Endothelial cell of umbilical vein (primary cell): ENCODE measurements at regions not wholly inside any gene's neighbourhood (a gene's known extent, or its start where the extent isn't known, plus 50 kb on each side); places are given as distances from the start of the nearest gene placed in this dataset.
"Not testable (repeated sequence)": the region's sequence is repeated elsewhere in the genome, so short reads cannot be mapped to it uniquely, and the experiment has no call there.

Experiments used
- BruUV-seq: library from RNA; stranded (reverse); fragments of 400-500 nt; replicated peaks from 2 replicates; lab custom pipeline; 2021; lab: Mats Ljungman, UMichigan
- CTCF ChIA-PET: fragments of 300-600, 350-600 bp; sonication (Branson Sonifier 250); formaldehyde crosslinking; loops from one replicate; lab custom pipeline; 2021; ENCODE audit warnings: antibody characterized with exemption, inconsistent platforms; lab: Charles Lee
- POLR2A ChIA-PET: fragments of 300-600, 350-600 bp; sonication (Branson Sonifier 250); formaldehyde crosslinking; loops from one replicate; lab custom pipeline; 2021; ENCODE audit warnings: antibody characterized with exemption, inconsistent platforms; lab: Charles Lee
- DNase-seq: peaks from one replicate; pipeline ENCODE4 v3.0.0-alpha.2; 2011; ENCODE audit warnings: low read depth, low spot score
- FAIRE-seq: peaks from 2 replicates; lab custom pipeline; 2011; peaks lifted over from hg19 to GRCh38; lab: Jason Lieb, UNC
- H2AFZ ChIP-seq: 2 replicates; pipeline ENCODE4 v1.6.0; 2012; ENCODE audit warnings: low read depth, low read length, control low read depth, inconsistent platforms
- H3K27ac ChIP-seq: 2 replicates; pipeline ENCODE4 v1.5.1; 2011; ENCODE audit warnings: low read depth, mild to moderate bottlenecking, control low read depth, low read length, moderate library complexity; ENCODE audit not compliant: insufficient read depth
- H3K27me3 ChIP-seq, 2 experiments: 2 replicates each; pipeline versions ENCODE4 v1.6.0 to v1.6.1; 2011; ENCODE audit warnings: low read length in 2 of 2, mixed read lengths in 1 of 2; ENCODE audit not compliant: control insufficient read depth in 2 of 2, insufficient read depth in 2 of 2
- H3K36me3 ChIP-seq, 2 experiments: 2 replicates in 1 of 2; 3 replicates in 1 of 2; pipeline ENCODE4 v1.5.1; 2011; ENCODE audit warnings: low read length in 2 of 2, mild to moderate bottlenecking in 1 of 2, moderate library complexity in 1 of 2; ENCODE audit not compliant: control insufficient read depth in 2 of 2, insufficient read depth in 2 of 2; ENCODE audit errors: extremely low read depth in 1 of 2
- H3K4me1 ChIP-seq: 3 replicates; pipeline ENCODE4 v1.5.1; 2011; ENCODE audit warnings: mild to moderate bottlenecking, low read length; ENCODE audit not compliant: control insufficient read depth, insufficient read depth; ENCODE audit errors: extremely low read depth
- H3K4me2 ChIP-seq: 2 replicates; pipeline ENCODE4 v1.6.1; 2011; ENCODE audit warnings: low read length, control low read depth, mixed read lengths; ENCODE audit not compliant: insufficient read depth
- H3K4me3 ChIP-seq, 3 experiments: fragments of 200-600 bp in 1 of 3; sonication (generic), shearing (Covaris generic) in 1 of 3; replicated peaks in 1 of 3; 2 replicates each; pipeline ENCODE4 v1.5.1; 2011 to 2016; ENCODE audit warnings: control low read depth in 3 of 3, low read length in 3 of 3, mild to moderate bottlenecking in 2 of 3, inconsistent platforms in 1 of 3, low read depth in 1 of 3, moderate library complexity in 1 of 3; ENCODE audit not compliant: insufficient read depth in 1 of 3
- H3K79me2 ChIP-seq: 2 replicates; pipeline ENCODE4 v1.6.0; 2012; ENCODE audit warnings: low read length, inconsistent platforms; ENCODE audit not compliant: control insufficient read depth, insufficient read depth
- H3K9ac ChIP-seq: replicated peaks from 2 replicates; pipeline ENCODE3; 2011; ENCODE audit warnings: low read length, control low read depth; ENCODE audit not compliant: insufficient read depth; ENCODE audit errors: extremely low read depth
- H3K9me1 ChIP-seq: replicated peaks from 3 replicates; pipeline ENCODE4 v1.6.0; 2011; ENCODE audit warnings: mild to moderate bottlenecking, low read length; ENCODE audit not compliant: control insufficient read depth, insufficient read depth; ENCODE audit errors: extremely low read depth
- H3K9me3 ChIP-seq: replicated peaks from 2 replicates; pipeline ENCODE4 v1.5.1; 2012; ENCODE audit warnings: low read length, inconsistent platforms; ENCODE audit not compliant: control insufficient read depth, insufficient read depth
- H4K20me1 ChIP-seq: replicated peaks from 2 replicates; pipeline ENCODE3; 2011; ENCODE audit warnings: mild to moderate bottlenecking, low read length; ENCODE audit not compliant: control insufficient read depth, insufficient read depth; ENCODE audit errors: extremely low read depth
- EZH2 ChIP-seq: IDR thresholded peaks from 2 replicates; pipeline ENCODE4 v1.6.1; 2012; ENCODE audit warnings: borderline replicate concordance, low read depth, mild to moderate bottlenecking, moderate library complexity, low read length, inconsistent platforms; ENCODE audit not compliant: severe bottlenecking
- GATA2 ChIP-seq: IDR thresholded peaks from 2 replicates; pipeline ENCODE4 v1.7.0; 2011; ENCODE audit warnings: low read depth, mild to moderate bottlenecking, moderate library complexity, mixed read lengths, low read length; ENCODE audit not compliant: insufficient read length, insufficient read depth
- JUN ChIP-seq: IDR thresholded peaks from 2 replicates; pipeline ENCODE4 v1.6.1; 2011; ENCODE audit warnings: borderline replicate concordance, low read depth; ENCODE audit not compliant: insufficient read length, insufficient read depth
- MYC ChIP-seq: IDR thresholded peaks from one replicate; pipeline ENCODE4 v1.6.1; 2011; ENCODE audit warnings: mild to moderate bottlenecking, low read depth, low read length
- POLR2AphosphoS5 ChIP-seq: IDR thresholded peaks from 2 replicates; pipeline ENCODE4 v1.6.1; 2012; ENCODE audit warnings: low read depth, mild to moderate bottlenecking, control low read depth, low read length, moderate library complexity; ENCODE audit not compliant: insufficient read depth
- dilution Hi-C: fragments of 300-500 bp; cut with MboI; formaldehyde crosslinking; loops from one replicate; pipeline ENCODE4 v1.15.0; 2019; ENCODE audit warnings: low sequenced_read_pairs; ENCODE audit not compliant: extremely low pct_ligation_motif_present
- intact Hi-C: fragments of 100-400 bp; cut with micrococcal nuclease; formaldehyde crosslinking; loops from one replicate; pipeline ENCODE4 v1.10.0; 2022
- TF ChIP-seq, protein P1 (sequence below): IDR thresholded peaks from 2 replicates; pipeline ENCODE4 v1.6.1; 2011; ENCODE audit not compliant: insufficient read depth, insufficient read length
- TF ChIP-seq, protein P2 (sequence below), 2 donors: IDR thresholded peaks; 1 replicate in 1 of 2; 2 replicates in 1 of 2; pipeline ENCODE4 v1.5.1; 2011; ENCODE audit warnings: low read length in 2 of 2, mild to moderate bottlenecking in 2 of 2, moderate library complexity in 2 of 2, control low read depth in 1 of 2, inconsistent platforms in 1 of 2, low read depth in 1 of 2; ENCODE audit not compliant: insufficient read depth in 1 of 2; ENCODE audit errors: extremely low read depth in 1 of 2

DNA sequence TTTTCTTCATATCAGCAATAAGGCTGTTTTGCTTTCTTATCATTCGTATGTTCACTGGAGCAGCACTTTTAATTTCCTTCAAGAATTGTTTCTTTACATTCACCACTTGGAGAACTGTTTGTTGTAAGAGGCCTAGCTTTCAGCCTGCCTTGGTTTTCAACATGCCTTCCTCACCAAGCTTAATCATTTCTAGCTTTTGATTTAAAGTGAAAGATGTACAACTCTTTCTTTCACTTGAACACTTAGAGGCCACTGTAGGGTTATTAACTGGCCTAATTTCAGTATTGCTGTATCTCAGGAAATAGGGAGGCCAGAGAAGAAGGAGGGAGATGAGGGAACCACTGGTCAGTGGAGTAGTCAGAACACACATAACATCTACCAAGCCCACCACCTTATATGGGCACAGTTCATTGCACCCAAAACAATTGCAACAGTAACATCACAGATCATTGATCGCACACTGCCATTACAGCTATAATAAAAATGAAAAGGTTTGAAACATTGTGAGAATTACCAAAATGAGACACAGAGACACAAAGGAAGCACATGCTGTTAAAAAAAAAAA is 181.4 kb upstream of the TUBA3C start:
- H3K4me2 ChIP-seq = no peak overlapping the region
- H3K9me1 ChIP-seq = no peaks in the 10 kb centered on the region
- H2AFZ ChIP-seq = no peak overlapping the region
- dilution Hi-C loops = no loop called here
- DNase-seq (no peak), FAIRE-seq (no peak)
- no peaks in the 10 kb centered on the region for H3K4me1 ChIP-seq
- no peak overlapping the region for H3K4me3 ChIP-seq
- ChIA-PET POLR2A (no interaction called here), CTCF (no interaction called here)
- H3K27me3 ChIP-seq = no peaks in the 10 kb centered on the region
- no peak for TF ChIP-seq GATA2
- TF ChIP-seq, protein P1, sequence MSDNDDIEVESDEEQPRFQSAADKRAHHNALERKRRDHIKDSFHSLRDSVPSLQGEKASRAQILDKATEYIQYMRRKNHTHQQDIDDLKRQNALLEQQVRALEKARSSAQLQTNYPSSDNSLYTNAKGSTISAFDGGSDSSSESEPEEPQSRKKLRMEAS = no peak
- TF ChIP-seq MYC = no peak
- TF ChIP-seq POLR2AphosphoS5 = no peak
- TF ChIP-seq EZH2 = no peak
- TF ChIP-seq JUN = no peak
- TF ChIP-seq, protein P2, sequence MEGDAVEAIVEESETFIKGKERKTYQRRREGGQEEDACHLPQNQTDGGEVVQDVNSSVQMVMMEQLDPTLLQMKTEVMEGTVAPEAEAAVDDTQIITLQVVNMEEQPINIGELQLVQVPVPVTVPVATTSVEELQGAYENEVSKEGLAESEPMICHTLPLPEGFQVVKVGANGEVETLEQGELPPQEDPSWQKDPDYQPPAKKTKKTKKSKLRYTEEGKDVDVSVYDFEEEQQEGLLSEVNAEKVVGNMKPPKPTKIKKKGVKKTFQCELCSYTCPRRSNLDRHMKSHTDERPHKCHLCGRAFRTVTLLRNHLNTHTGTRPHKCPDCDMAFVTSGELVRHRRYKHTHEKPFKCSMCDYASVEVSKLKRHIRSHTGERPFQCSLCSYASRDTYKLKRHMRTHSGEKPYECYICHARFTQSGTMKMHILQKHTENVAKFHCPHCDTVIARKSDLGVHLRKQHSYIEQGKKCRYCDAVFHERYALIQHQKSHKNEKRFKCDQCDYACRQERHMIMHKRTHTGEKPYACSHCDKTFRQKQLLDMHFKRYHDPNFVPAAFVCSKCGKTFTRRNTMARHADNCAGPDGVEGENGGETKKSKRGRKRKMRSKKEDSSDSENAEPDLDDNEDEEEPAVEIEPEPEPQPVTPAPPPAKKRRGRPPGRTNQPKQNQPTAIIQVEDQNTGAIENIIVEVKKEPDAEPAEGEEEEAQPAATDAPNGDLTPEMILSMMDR (IDR thresholded peaks at IDR 0.05; ENCODE audit: extremely low read depth in 1 of 2, insufficient read depth in 1 of 2, low read depth in 1 of 2, low read length in 2 of 2) = no peak
- H3K36me3 ChIP-seq = no peaks in the 10 kb centered on the region
- H3K79me2 ChIP-seq = no peaks in the 10 kb centered on the region
- H3K9ac ChIP-seq = no peak overlapping the region
- intact Hi-C loops = no loop called here
- H3K27ac ChIP-seq = no peak overlapping the region
- no peaks in the 10 kb centered on the region for H4K20me1 ChIP-seq
- H3K9me3 ChIP-seq = peaks cover 2% of the 10 kb centered on the region
- BruUV-seq = no TSS peak

DNA sequence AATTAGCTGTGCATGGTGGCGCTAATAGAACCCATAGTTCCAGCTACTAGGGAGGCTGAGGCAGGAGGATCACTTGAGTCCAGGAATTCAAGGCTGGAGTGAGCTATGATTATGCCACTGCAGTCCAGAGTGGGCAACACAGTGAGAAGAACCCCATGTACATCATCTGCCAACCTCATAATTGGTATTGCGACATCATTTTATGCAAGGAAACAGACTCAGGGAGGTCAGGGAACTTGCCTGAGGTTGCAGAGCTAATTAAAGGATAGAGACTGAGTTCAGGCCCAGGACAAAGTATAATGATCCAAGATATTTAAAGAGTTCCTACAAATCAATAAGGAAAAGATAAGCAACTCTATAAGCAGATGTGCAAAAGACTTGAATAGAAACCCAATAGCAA is 178.1 kb upstream of the TUBA3C start:
- H3K4me2 ChIP-seq, BruUV-seq, intact Hi-C loops, H3K79me2 ChIP-seq, FAIRE-seq, H3K36me3 ChIP-seq, H3K27ac ChIP-seq, DNase-seq, H3K9ac ChIP-seq, H2AFZ ChIP-seq, H4K20me1 ChIP-seq, POLR2A ChIA-PET, H3K9me3 ChIP-seq, H3K4me3 ChIP-seq, H3K9me1 ChIP-seq, H3K4me1 ChIP-seq, dilution Hi-C loops, H3K27me3 ChIP-seq, CTCF ChIA-PET: not testable (repeated sequence)
